ENCODE measurements at regions not wholly inside any gene's neighbourhood (a gene's known extent, or its start where the extent isn't known, plus 50 kb on each side); places are given as distances from the start of the nearest gene placed in this dataset.

GRCh38 chr14:53549956-53550355 lies 396.8 kb upstream of the DDHD1 start:
- no peak for DNase-seq (ENCODE audit: low read depth)

- no peak for DNase-seq (ENCODE audit: low read depth)
These were observed 394.5 kb upstream of the DDHD1 start for GRCh38 chr14:53547593-53547992.

DNA sequence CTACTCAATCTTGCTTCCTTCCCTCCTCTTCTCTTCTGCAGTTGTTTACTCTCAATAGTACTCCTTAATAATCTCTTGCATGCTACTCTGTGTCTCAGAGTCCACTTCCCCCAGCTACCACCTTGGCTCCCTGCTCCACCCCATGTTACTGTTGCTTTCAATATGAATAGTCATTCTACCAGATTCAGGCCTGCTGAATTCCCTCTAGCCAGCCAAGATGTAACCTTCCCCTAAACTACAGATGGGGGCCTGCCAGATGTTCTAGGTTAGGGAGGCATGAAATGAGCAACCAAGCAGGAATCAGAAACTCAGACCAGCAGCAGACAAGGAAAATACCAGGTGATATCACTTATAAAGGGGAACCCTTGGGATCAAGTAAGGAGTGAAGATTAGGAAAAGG lies 392.1 kb upstream of the DDHD1 start:
- DNase-seq (ENCODE audit: low read depth): no peak

DNA sequence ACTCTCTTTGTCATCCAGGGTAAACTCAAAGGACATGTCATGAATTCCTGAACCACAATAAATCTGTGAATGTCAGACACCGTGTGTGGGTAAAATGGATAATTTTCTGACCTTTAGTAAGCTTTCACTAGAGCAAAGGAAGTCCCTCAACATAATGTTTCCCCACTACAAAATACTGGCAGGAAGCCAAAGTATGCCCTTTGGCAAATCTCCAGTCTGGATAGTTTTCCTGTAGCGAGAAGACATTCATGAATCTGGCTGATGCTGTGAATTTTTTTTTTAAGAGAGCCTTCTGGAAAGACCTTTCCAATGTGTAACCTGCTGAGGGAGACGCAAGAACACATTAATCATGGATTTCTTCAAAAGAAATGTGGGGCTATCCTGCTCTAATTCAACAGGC lies 389.6 kb upstream of the DDHD1 start:
- peak; percentile 48 for DNase-seq (ENCODE audit: low read depth)

DNA sequence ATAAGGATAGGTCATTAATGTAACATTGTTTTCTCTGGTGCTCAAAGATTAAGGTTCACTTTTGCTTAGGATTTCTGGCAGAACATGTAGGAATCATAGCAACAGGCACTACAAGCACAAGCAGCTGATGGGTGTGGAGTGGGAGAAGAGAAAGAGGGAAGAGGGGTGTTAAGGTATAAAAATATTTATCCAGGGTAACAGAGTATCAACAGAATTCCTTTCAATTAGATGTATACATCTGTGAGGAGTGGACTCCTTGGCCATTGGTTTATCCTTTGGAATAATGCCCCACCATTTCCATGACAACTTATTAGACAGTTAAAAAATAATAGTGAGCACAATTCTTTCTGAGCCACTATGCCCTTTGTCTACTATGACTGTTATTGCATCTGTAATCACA lies 388.3 kb upstream of the DDHD1 start:
- no peak for DNase-seq (ENCODE audit: low read depth)

GRCh38 chr14:53539489-53540126 lies 386.5 kb upstream of the DDHD1 start:
- peak; percentile 79 for DNase-seq (ENCODE audit: low read depth)

- DNase-seq (ENCODE audit: low read depth): no peak
These were observed 385.3 kb upstream of the DDHD1 start for GRCh38 chr14:53538316-53538881.

DNA sequence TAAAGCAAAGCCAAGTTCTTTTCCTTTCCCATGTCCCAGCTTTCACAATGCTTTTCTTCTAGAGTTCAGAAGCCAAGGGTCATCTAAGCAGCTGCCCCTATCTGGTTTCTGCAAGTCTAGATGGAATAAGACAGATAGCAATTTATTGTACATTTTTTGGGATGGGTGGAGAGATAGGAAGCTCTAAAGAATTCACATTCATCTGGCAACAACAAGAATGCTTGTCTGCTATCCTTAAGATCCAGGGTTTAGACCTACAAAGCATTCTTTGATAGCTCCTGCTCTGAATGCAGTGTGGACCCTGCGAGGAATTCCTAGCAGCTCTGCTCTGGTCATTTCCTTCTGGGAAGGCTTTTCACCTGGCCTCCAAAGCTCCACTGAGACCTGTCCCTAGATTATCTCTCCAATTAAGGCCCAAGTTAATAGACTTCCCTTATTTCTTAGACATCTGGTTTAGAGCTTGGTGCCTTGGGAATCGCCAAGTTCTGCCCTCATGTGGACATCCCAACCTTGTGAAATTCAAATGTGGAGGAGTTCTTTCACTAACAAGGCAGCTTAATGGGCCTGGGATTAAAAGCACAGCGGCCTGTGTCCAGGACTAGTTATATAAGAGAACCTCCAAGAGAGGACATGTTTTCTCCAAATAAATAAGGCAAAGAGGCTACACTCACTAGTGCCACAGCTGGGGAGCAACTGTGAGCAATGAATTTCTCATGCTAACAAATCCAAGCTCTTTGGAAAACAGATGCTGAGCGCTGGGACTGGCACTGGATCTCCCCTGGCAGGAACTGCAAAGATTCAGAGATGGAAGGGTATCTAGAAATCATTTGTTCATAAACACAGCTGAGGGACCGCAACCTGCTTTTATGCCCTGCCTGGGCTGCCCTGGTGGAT lies 384.5 kb upstream of the DDHD1 start:
- DNase-seq (ENCODE audit: low read depth): no peak

DNA sequence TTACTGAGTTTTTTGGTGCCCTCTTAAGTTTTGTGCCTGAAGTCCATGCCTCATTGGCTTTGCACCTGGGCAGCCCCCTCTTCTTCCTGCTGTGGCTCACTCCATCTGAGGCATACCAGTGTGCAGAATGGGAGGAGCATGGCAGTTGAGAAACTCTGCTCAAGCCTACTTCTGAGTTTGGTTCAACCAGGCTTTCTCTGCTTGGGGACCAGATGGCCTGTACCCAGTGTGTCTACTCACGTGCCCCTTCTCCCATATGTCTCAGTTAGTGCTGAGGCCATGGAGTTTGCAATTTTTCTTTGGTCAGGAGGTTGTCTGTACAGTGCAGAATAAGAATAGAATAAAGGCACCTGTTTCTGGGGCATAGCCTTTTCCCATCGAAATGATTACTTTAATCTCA lies 383.3 kb upstream of the DDHD1 start:
- DNase-seq (ENCODE audit: low read depth): no peak

- DNase-seq (ENCODE audit: low read depth): peak; percentile 64
These were observed 381.7 kb upstream of the DDHD1 start for GRCh38 chr14:53534841-53535240.

DNA sequence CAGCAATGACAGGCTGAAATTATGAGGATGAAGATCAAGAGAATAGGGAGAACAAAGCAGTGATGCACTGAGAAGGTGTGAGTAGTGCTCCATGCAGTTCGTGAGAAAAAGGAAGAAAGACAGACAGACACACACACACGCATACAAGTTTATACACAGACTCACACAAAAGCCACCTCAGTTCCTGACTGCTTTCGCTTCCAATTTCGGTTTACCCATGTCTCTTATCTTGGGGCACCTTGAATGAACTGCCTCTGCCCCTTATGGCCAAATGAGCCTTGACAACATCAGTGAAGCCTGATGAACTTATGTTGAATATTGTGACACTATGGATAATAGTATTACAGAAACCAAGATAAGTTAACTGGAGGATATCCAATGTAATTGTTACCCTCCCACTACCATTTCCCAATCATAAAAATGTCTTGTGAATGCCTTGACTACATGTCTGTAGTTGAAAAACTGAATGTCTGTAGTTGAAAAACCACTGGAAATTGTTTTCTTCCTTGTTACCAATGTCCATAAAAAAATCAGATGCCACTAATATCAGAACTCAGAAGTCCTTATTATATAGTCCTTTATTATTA lies 380.4 kb upstream of the DDHD1 start:
- no peak for DNase-seq (ENCODE audit: low read depth)

DNA sequence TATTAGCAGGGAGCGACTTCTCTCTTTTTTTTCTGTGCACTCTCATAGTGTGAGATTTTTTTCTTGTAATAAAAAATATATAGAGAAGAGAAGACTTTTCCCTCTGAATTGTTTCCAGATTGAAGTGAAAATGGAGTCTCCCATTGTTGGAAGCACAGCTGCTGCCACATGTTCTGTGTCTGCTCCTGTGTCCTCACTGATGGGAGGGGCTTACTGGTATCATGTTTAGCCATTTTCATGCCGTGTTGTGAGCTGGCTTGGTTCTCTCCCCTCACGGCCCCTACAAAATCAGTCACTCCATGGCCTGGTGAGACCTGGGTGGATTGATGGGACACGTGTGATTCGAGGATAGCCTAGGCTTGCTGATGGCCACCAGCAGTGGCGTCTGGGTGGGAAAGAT lies 379.7 kb upstream of the DDHD1 start:
- no peak for DNase-seq (ENCODE audit: low read depth)

DNA sequence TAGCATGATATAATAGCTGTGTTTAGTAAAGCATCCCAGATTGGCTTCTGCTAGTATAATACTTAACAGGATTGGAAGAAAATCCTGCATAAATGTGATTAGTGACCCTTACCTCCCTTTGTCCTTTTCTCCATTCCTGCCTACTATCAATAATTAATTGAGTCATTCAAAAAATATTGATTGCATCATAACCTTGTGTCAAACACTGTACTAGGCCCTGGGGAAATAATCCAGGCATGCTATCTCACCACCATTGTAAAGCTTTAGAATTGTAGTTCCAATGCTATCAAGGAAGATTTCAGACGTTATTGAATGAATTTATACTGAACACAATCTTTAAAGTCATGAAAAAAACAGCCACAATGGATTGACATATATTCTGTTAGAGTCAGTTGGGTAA lies 378.6 kb upstream of the DDHD1 start:
- DNase-seq (ENCODE audit: low read depth): no peak

GRCh38 chr14:53531156-53531555 lies 378.0 kb upstream of the DDHD1 start:
- DNase-seq (ENCODE audit: low read depth): no peak

DNA sequence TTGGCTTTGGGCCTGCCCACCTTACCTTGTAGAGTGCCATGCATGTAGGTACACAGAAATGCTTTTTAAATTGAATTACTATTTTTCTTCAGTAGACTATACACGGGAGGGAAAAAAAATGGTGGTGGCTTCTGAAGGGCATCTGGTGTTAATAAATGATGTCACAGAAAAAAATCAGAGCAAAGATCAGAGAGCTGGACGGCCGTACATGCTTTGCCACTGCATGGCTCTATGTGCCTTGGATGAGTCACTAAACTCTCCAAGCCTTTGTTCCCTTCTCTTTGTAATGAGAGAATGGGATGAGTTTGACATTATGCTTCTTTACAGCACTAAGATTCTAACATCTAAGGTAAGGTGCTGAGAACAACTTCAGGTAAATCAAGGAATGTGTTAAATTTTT lies 376.4 kb upstream of the DDHD1 start:
- DNase-seq (ENCODE audit: low read depth): no peak

DNA sequence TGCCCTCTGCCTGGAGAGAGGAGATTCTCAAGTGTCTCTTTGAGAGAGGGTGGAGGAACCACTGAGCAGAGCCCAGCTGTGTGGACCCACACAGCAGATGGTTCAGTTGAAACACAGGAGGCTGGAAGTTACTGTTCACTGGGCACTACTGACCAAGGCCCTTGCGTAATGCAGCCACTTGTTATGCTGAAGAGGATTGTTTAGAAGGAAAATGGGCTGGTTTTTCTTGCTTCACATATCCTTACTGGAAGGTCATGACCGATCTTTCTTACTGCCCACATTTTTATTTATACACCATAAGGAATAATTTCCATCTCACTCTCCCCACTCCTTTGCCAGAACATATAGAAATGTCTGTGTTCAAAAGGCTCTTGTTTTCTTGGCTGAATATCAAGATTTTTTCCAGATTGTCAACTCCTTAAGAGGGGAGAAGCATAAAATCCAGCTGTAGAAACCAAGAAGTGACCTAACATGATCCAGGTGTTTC lies 375.1 kb upstream of the DDHD1 start:
- DNase-seq (ENCODE audit: low read depth): no peak

GRCh38 chr14:53526200-53526599 lies 373.1 kb upstream of the DDHD1 start:
- no peak for DNase-seq (ENCODE audit: low read depth)

DNA sequence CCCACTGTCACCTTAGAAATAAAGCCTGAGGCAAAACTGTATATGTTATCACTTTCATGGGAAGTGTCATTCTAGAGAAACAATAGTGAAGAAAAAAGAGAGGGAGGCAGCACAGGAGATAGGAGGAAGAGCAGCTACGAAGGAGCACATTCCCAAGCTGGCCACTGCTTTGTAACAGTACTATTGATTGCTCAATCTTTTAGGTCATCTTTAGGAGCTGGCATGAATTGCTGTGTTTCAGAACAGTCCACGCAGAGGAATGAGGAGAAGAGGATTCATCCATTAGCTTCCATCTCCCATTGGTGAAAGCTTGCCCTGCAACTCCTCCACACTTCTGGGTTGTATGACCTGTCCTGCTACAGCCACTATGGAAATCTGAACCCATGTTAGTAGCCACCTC lies 372.5 kb upstream of the DDHD1 start:
- no peak for DNase-seq (ENCODE audit: low read depth)

- no peak for DNase-seq (ENCODE audit: low read depth)
These were observed 371.3 kb upstream of the DDHD1 start for GRCh38 chr14:53524391-53524790.

DNA sequence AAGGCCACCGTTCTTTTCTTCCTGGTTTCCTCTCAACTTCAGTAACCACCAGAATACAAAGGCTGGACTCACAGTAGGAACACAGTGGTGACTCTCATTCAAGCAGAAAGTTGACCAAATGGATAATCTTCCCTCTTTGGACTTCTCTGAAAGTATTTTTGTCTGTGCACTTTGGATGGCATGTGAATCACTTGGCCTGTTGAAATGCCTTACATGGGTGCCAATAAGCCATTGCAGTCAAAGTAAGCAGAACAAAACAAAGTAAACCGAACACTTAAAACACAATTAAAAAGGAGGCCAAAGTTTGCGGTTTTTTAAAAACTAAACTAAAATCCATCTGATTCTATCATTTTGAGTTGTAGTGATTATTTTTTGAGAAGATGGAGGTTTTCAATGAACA lies 370.1 kb upstream of the DDHD1 start:
- no peak for DNase-seq (ENCODE audit: low read depth)

- DNase-seq (ENCODE audit: low read depth): no peak
These were observed 367.2 kb upstream of the DDHD1 start for GRCh38 chr14:53520078-53520928.

DNA sequence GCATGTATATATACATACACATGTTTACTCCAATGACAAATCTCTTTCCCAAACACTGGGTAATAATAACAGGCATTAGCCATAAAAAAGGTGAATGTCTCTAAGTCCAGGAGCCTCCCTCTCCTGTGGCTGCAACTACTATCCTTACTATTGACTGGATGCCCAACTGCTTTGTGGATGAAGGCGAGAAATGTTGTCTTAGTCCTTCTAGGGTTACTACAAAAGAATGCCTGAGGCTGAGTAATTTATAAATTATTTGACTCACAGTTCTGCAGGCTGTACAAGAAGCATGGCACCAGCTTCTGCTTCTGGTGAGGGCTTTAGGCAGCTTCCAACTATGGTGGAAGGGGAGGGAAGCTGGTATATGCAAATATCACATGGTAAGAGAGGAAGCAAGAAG lies 366.0 kb upstream of the DDHD1 start:
- no peak for DNase-seq (ENCODE audit: low read depth)
